Urinary bladder (tissue), 3 donors: ENCODE measurements at regions not wholly inside any gene's neighbourhood (a gene's known extent, or its start where the extent isn't known, plus 50 kb on each side); places are given as distances from the start of the nearest gene placed in this dataset.

Source experiments
- DNase-seq: peaks from one replicate; pipeline ENCODE4 v3.0.0-alpha.2; 2015; ENCODE audit errors: extremely low spot score
- H3K27ac ChIP-seq: one replicate; pipeline ENCODE4 v1.5.1; 2013; ENCODE audit warnings: low read depth, mild to moderate bottlenecking, moderate library complexity
- H3K36me3 ChIP-seq: one replicate; pipeline ENCODE4 v1.6.1; 2013; ENCODE audit warnings: mild to moderate bottlenecking, moderate library complexity; ENCODE audit not compliant: insufficient read depth
- H3K4me1 ChIP-seq: one replicate; pipeline ENCODE4 v1.6.1; 2013; ENCODE audit warnings: mild to moderate bottlenecking, moderate library complexity; ENCODE audit not compliant: insufficient read depth
- H3K4me3 ChIP-seq: one replicate; pipeline ENCODE4 v1.5.1; 2013; ENCODE audit warnings: low read depth, low read length
- WGBS: extraction: QIAGEN DNeasy Blood & Tissue Kit; methylation state at CpG from one replicate; pipeline ENCODE4 v1.1.7; 2013; 5-methylcytosine and 5-hydroxymethylcytosine counted together
- donor health status: healthy with polysubstance abuse.
- donor health status: healthy.

DNA sequence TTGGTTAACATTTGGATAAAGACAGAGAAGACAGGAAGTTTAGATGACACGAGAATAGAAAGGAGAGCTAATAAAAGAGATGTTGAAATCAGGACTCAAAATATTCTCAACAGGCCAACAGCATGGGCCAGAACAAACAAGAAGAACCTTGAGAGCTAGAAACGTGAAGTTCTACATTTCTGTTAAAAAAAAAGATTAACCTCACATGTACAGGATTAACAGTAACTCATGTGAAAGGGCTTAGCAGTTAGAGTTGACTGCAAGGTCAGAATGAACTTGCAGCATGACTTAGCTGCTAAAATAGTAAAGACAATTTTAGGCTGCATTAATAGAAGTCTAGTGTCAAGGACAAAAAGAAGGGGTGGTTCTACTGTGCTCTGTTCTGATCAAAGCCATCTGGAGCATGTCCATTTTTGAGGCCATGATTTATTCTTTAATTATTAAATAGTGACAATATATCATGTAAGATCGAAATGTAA lies 331.1 kb upstream of the HSF2 start:
- H3K27ac ChIP-seq = no peak overlapping the region
- WGBS = 24% methylated on average over 3 of the region's 3 CpGs
- DNase-seq = no peak

DNA sequence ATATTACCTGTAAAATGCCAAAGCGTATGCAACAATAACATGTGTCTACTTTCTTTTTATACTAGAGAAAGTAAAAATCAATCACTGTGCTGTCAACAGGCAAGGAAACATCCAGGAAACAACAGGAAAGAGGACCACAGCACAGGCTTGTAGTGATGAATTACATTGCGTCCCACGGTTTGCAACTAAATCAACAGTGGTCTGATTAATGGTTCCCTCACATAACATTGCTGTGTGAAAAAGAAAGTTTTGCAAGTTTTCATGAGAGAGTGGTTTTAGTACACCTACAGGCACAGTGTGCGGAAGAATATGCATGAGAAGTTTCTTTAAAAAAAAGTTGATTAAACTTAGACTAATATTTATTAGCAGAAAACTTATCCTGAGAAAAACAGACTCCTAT lies 329.5 kb upstream of the HSF2 start:
- 78% methylated on average over 4 of the region's 4 CpGs for WGBS

More for the DNA sequence above, 331.1 kb upstream of the HSF2 start:
- Histone ChIP-seq H3K36me3 (no peaks in the 10 kb centered on the region), H3K4me1 (no peaks in the 10 kb centered on the region), H3K4me3 (no peak overlapping the region)

GRCh38 chr6:122072014-122072647 lies 327.3 kb upstream of the HSF2 start:
- H3K27ac ChIP-seq = no peak overlapping the region
- DNase-seq = no peak
- WGBS = 85% methylated on average over 8 of the region's 8 CpGs
- no peaks in the 10 kb centered on the region for H3K4me1 ChIP-seq
- H3K36me3 ChIP-seq = no peaks in the 10 kb centered on the region
- H3K4me3 ChIP-seq = no peak overlapping the region

More for the DNA sequence above, 329.5 kb upstream of the HSF2 start:
- H3K4me3 ChIP-seq = no peak overlapping the region
- H3K4me1 ChIP-seq = no peaks in the 10 kb centered on the region
- H3K27ac ChIP-seq = no peak overlapping the region
- H3K36me3 ChIP-seq = no peaks in the 10 kb centered on the region
- DNase-seq = no peak

DNA sequence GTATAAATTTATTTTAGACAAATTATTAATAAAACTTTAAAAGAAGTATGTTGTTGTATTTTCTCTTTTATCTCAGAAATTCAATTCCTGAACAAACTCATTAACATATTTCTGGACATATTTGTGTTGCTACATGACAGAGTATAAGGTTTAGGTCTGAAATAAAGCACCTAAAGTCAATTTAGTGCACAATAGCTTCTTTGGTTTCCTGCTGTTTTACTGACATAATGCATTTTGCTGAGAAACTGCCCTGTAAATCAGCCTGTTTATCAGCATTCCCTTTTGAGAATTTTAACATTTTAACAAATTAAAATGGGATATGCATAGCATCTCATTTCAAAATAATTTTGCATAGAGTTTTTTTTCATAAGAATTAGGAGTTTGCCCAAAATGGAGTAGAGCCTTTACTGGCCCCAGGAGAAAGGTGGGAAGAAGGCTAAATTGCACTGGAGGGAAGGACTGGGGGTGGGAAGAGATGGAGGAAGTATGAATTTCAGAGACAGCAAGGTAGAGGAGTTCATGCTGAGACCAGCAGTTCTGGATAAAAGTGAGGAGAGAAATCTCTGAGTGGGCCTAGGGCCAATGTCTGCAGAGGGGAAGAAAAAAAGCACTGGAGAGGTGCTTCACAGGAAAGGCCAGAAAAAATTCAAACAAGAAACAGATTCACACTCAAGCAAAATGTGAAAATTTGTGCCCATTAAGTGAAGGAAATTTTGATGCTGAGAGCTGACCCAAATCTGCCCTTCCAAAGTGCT lies 324.2 kb upstream of the HSF2 start:
- DNase-seq = no peak
- Histone ChIP-seq H3K4me3 (no peak overlapping the region), H3K4me1 (no peaks in the 10 kb centered on the region), H3K27ac (no peak overlapping the region), H3K36me3 (no peaks in the 10 kb centered on the region)

DNA sequence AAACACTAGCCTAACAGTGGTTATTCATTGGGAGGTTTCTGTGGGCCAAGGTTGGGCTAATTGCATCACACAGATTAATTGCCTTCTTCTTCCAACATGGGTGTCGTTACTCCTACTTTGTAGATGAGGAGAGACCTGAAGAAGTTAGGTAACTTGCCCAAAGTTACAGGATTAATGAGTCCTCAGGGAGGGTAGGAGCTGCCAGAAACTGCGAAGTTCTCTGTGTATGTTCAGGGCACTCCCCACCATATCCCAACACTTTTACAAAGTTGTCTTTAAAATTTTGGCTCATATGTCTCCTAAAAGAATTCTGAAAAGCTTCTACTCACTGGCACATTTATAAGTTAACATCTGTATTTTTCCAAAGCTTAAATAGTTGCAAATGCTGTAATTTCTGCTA lies 323.5 kb upstream of the HSF2 start:
- 54% methylated on average over 2 of the region's 2 CpGs for WGBS
- DNase-seq = no peak
- no peaks in the 10 kb centered on the region for H3K36me3 ChIP-seq
- H3K27ac ChIP-seq = no peak overlapping the region
- H3K4me1 ChIP-seq = no peaks in the 10 kb centered on the region
- no peak overlapping the region for H3K4me3 ChIP-seq

DNA sequence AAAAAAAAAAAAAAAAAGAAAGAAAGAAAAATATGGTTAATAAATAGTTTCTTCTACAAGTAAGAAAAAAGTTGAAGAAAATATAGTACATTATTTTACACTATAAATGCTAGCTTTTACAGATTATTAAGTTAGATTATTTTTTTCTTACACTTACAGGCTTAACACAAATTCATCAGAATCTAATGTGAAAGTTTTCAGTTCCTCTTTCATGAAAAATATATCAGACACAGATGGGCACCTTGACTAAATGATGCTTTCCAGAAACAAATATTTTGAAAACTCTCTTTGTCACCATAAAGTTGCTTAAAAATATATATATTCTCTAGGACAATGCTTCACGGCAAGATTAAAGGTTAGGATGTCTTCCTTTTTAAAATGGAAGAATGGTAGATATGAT lies 321.8 kb upstream of the HSF2 start:
- Histone ChIP-seq H3K36me3 (no peaks in the 10 kb centered on the region), H3K4me3 (no peak overlapping the region), H3K27ac (no peak overlapping the region), H3K4me1 (no peaks in the 10 kb centered on the region)
- 97% methylated on average over 1 of the region's 1 CpG for WGBS
- DNase-seq = no peak

GRCh38 chr6:122078481-122078880 lies 321.0 kb upstream of the HSF2 start:
- Histone ChIP-seq H3K27ac (no peak overlapping the region), H3K4me1 (no peaks in the 10 kb centered on the region), H3K4me3 (no peak overlapping the region), H3K36me3 (no peaks in the 10 kb centered on the region)
- 72% methylated on average over 4 of the region's 4 CpGs for WGBS
- no peak for DNase-seq

DNA sequence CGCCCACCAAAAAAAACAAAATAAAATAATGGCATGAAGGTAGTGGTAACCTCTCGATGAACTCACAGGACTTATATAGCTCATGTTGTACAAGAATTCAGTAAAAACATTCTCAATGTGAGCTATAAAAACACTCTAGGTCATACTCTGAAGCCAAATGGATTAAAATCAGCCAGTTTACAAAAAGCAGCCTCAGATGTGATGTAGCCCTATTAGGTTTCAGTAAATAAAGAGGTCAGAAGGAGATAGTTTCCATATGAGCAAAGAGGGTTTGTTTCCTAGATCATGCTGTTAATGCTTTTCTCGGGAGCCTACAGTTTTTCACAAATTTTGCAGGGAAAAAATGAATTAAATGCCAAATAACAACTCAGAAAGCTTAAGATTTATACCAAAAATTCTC lies 319.5 kb upstream of the HSF2 start:
- DNase-seq = no peak
- 51% methylated on average over 3 of the region's 3 CpGs for WGBS
- no peaks in the 10 kb centered on the region for H3K36me3 ChIP-seq
- no peaks in the 10 kb centered on the region for H3K4me1 ChIP-seq
- no peak overlapping the region for H3K4me3 ChIP-seq
- H3K27ac ChIP-seq = no peak overlapping the region

- 88% methylated on average over 5 of the region's 5 CpGs for WGBS
- Histone ChIP-seq H3K36me3 (no peaks in the 10 kb centered on the region), H3K4me1 (no peaks in the 10 kb centered on the region), H3K27ac (no peak overlapping the region), H3K4me3 (no peak overlapping the region)
- DNase-seq = no peak
Measured at GRCh38 chr6:122081921-122082320, 317.5 kb upstream of the HSF2 start.

GRCh38 chr6:122082370-122082769 lies 317.1 kb upstream of the HSF2 start:
- H3K4me1 ChIP-seq = no peaks in the 10 kb centered on the region
- DNase-seq = no peak
- H3K36me3 ChIP-seq = no peaks in the 10 kb centered on the region
- 94% methylated on average over 13 of the region's 13 CpGs for WGBS
- no peak overlapping the region for H3K27ac ChIP-seq
- H3K4me3 ChIP-seq = no peak overlapping the region

DNA sequence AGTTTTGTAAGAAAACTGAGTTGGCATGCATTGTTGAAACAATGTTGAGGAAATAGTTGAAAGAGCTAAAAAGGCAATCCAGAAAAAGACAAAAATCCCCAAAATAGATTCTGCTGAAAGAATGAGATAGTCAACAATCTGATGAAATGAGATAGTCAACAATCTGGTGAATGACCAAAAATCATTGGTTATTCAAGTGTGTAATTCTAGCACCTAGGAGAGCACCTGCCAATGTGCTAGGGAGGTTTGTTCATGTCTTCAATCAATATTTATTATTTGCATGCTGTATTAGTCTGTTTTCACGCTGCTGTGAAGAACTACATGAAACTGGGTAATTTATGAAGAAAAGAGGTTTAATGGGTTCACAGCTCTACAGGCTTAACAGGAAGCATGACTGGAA lies 307.1 kb upstream of the HSF2 start:
- H3K36me3 ChIP-seq = no peaks in the 10 kb centered on the region
- H3K4me1 ChIP-seq = no peaks in the 10 kb centered on the region
- no peak for DNase-seq
- H3K27ac ChIP-seq = no peak overlapping the region
- H3K4me3 ChIP-seq = no peak overlapping the region
- WGBS = 97% methylated on average over 1 of the region's 1 CpG

- H3K4me1 ChIP-seq = no peaks in the 10 kb centered on the region
- no peak for DNase-seq
- no peaks in the 10 kb centered on the region for H3K36me3 ChIP-seq
- no peak overlapping the region for H3K27ac ChIP-seq
- H3K4me3 ChIP-seq = no peak overlapping the region
- WGBS = 21% methylated on average over 4 of the region's 4 CpGs
Measured at GRCh38 chr6:122098201-122098678, 301.2 kb upstream of the HSF2 start.

DNA sequence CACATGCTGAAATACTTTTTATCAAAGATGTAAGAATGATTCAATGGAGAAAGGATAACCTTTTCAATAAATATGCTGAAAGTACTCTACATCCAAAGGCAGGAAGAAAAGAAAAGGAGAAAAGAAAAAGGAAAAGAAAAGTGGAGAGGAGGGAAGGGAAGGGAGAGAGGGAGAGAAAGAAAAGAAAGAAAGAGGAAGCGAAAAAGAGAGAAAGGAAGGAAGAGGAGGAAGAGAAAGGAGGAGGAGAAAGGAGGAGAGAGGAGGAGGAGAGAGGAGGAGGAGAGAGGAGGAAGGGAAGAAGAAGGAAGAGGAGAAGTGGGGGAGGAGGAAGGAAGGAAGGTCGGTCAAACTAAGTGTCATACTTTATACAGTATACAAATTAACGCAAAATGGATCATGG lies 297.4 kb upstream of the HSF2 start:
- H3K36me3 ChIP-seq = no peaks in the 10 kb centered on the region
- no peaks in the 10 kb centered on the region for H3K4me1 ChIP-seq
- no peak overlapping the region for H3K4me3 ChIP-seq
- no peak for DNase-seq
- WGBS = 96% methylated on average over 3 of the region's 3 CpGs
- H3K27ac ChIP-seq = no peak overlapping the region

DNA sequence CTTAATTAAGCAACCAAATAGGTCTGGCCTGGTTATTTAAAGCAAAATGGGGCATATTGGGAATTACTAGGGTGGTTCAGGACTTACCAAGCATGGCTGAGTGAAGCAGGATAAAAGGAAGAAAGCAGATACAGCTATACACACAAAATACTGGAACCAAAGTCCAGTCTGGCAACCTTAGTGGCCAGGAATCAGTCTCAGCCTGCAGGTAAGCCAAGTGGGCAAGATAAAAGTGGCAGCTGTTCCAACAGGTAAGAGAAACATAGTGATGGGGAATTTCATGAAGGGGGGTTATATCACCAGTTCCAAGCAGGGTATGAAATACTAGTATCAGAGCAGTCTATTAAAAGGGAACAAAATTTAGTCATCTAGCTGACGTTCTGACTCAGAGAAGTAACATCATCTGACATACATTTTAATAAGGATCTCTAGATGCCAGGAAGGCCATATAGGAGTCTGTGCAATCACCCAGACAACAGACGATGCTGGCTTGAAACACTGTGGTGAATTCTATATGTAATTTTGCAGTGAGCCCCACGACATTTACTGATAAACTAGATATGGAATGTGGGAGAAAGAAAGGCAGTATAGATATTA lies 292.1 kb upstream of the HSF2 start:
- no peak for DNase-seq
- Histone ChIP-seq H3K4me1 (no peaks in the 10 kb centered on the region), H3K27ac (no peak overlapping the region), H3K4me3 (no peak overlapping the region), H3K36me3 (no peaks in the 10 kb centered on the region)
- WGBS = 86% methylated on average over 3 of the region's 3 CpGs
